ENCODE measurements at regions not wholly inside any gene's neighbourhood (a gene's known extent, or its start where the extent isn't known, plus 50 kb on each side); places are given as distances from the start of the nearest gene placed in this dataset.

- H3K27ac Mint-ChIP-seq = no peak overlapping the region
- no peak for DNase-seq (ENCODE audit: low spot score in 2 of 2)
- no peaks in the 10 kb centered on the region for H3K36me3 Mint-ChIP-seq
- ATAC-seq = no peak
- H3K9me3 Mint-ChIP-seq = peaks cover 5 to 10% of the 10 kb centered on the region in 2 donors
Measured at GRCh38 chr13:70384156-70384555, 275.9 kb upstream of the KLHL1 start.

GRCh38 chr13:70380809-70381208, 272.6 kb upstream of the KLHL1 start:
- DNase-seq (ENCODE audit: low spot score in 2 of 2) (no peak), ATAC-seq (no peak)

DNA sequence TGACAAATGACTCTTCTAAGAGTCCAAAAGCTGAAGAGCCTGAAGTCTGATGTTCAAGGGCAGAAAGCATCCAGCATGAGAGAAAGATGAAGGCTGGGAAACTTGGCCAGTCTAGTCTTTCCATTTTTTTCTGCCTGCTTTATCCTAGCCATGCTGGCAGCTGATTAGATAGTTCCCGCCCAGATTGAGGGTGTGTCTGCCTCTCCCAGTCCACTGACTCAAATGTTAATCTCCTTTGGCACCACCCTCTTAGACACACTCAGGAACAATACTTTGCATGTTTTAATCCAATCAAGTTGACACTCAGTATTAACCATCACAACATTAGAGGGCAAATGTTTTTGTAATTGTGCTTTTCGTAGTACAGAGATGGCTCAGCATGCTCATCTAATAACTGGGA, 267.5 kb upstream of the KLHL1 start:
- H3K27ac Mint-ChIP-seq = no peak overlapping the region
- H3K36me3 Mint-ChIP-seq = no peaks in the 10 kb centered on the region
- peaks cover 5 to 14% of the 10 kb centered on the region in 2 donors for H3K9me3 Mint-ChIP-seq
- DNase-seq (ENCODE audit: low spot score in 2 of 2) (no peak), ATAC-seq (no peak)

More at GRCh38 chr13:70380809-70381208, 272.6 kb upstream of the KLHL1 start:
- Mint-ChIP-seq H3K27ac (no peak overlapping the region), H3K9me3 (peaks cover 5 to 12% of the 10 kb centered on the region in 2 donors), H3K36me3 (no peaks in the 10 kb centered on the region)

DNA sequence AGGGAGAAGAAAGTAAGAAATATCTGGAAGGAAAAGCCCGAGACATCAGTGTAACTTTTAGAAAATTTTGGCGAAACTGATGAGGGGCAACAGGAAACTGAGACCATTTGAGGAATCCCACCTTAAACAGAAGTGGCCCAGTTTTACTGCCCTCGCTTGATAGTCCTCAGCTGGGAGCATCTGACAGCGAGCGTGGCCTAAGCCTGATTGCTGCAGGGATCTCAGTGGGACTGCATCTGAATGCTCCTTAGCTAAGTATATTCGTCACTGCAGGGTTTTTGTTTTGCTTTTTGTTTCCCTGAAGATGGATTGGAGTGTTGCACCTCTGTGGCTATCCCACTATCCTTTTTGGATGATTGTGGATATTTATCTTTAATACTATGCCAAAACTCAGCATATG, 262.7 kb upstream of the KLHL1 start:
- Mint-ChIP-seq H3K36me3 (no peaks in the 10 kb centered on the region), H3K9me3 (peaks cover 2 to 6% of the 10 kb centered on the region in 2 donors), H3K27ac (no peak overlapping the region)
- DNase-seq (ENCODE audit: low spot score in 2 of 2) (no peak), ATAC-seq (no peak)

- DNase-seq (ENCODE audit: low spot score in 2 of 2) (no peak), ATAC-seq (no peak)
- H3K27ac Mint-ChIP-seq = no peak overlapping the region
- peaks cover 9 to 15% of the 10 kb centered on the region in 2 donors for H3K9me3 Mint-ChIP-seq
- H3K36me3 Mint-ChIP-seq = no peaks in the 10 kb centered on the region
Measured at GRCh38 chr13:70366720-70367119, 258.5 kb upstream of the KLHL1 start.

DNA sequence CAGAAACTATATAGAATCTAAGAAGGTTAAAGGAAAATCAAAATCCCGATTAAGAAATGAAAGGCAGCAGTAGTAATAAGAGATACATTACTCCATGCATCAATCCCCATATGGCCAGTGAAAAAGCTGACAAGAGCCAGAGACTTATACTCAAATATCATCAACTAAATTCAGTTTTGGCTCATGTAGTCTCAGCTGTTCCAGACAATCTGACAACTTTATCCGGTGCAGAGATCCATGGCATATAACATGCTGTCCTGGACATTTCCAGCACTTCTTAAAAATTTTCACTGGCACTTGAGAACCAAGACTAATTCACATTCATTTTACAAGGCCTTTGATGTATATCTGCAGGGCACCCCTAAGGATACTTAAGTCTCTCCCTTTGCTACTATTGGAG, 255.7 kb upstream of the KLHL1 start:
- DNase-seq (ENCODE audit: low spot score in 2 of 2) (no peak), ATAC-seq (no peak)
- H3K36me3 Mint-ChIP-seq = no peaks in the 10 kb centered on the region
- H3K9me3 Mint-ChIP-seq = peaks cover 10 to 15% of the 10 kb centered on the region in 2 donors
- no peak overlapping the region for H3K27ac Mint-ChIP-seq

DNA sequence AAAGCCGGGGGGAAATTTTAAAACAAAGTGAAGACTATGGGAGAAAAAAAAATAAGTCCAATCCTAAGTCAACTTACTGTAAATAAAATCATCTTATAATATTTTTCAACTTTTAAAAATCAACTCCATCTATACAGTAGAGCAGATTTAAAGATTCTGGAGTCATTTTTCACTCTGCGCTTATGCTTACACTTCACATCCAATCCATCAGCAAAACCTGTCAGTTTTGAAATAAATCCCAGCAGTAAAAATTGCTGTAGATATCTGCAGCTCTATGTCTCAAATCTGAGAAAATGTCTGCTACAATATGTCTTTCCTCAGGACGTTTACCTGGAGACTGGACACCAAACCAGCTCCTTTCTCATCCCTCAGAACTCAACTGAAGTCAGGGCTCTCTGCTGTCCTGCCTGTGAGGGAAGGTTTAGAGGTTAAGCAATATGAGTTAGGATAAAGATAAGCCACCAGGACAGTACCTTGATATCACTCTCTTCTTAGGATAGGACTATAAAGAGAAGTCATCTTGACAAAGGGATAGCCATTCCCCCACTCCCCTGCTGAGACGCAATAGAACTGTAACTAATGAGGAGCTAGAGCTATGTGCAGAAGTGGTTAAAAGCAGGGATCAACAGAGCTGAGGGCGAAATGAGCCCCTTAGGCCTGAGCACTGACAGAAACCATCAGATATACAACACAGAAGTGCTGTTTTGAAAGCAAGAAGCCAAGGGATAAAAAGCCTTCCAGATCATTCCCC, 254.7 kb upstream of the KLHL1 start:
- peaks cover 15 to 16% of the 10 kb centered on the region in 2 donors for H3K9me3 Mint-ChIP-seq
- no peak overlapping the region for H3K27ac Mint-ChIP-seq
- no peak for ATAC-seq
- DNase-seq (ENCODE audit: low spot score in 2 of 2) = no peak
- H3K36me3 Mint-ChIP-seq = no peaks in the 10 kb centered on the region

GRCh38 chr13:70357031-70357430, 248.8 kb upstream of the KLHL1 start:
- ATAC-seq = no peak
- DNase-seq (ENCODE audit: low spot score in 2 of 2) = no peak
- Mint-ChIP-seq H3K27ac (no peak overlapping the region), H3K36me3 (no peaks in the 10 kb centered on the region), H3K9me3 (peaks cover 6 to 7% of the 10 kb centered on the region in 2 donors)

- H3K27ac Mint-ChIP-seq = no peak overlapping the region
- peaks cover 0 to 14% of the 10 kb centered on the region in 2 donors for H3K9me3 Mint-ChIP-seq
- ATAC-seq (no peak), DNase-seq (ENCODE audit: low spot score in 2 of 2) (no peak)
- H3K36me3 Mint-ChIP-seq = no peaks in the 10 kb centered on the region
Measured at GRCh38 chr13:70353096-70353495, 244.8 kb upstream of the KLHL1 start.

DNA sequence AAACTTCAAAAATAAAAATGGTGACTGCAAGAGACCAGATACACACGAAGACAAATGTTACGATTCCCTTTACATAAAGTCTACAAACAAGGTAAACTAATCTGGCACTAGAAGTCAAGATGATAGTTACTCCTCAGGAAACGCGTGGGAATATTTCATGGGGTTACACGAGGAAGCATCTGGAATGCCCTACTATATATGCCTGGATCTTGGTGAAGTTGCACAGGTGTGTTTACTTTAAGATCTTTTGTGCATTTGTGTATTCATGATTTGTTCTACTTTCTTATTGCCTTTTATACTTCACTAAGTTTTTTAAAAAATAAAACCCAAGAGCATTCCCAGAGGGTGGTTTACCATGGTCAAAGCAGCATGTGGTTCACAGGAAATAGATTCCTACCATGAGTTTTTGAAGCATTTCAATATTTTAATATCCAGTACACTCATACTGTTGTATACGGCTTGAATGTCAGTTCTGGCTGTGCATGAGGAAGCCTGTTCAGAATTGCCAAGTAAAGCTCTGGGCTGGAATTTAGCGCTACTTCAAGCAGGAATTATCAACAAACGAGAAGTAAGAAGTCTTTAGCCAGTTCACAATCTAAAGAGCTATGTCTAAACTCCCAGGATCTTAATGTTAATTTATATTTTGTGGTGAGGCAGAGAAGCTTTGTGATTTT, 239.8 kb upstream of the KLHL1 start:
- no peak overlapping the region for H3K27ac Mint-ChIP-seq
- ATAC-seq (no peak), DNase-seq (ENCODE audit: low spot score in 2 of 2) (no peak)
- H3K9me3 Mint-ChIP-seq = peaks cover 5 to 18% of the 10 kb centered on the region in 2 donors
- H3K36me3 Mint-ChIP-seq = peaks cover 0 to 5% of the 10 kb centered on the region in 2 donors

GRCh38 chr13:70339738-70340137, 231.5 kb upstream of the KLHL1 start:
- DNase-seq (ENCODE audit: low spot score in 2 of 2) (no peak), ATAC-seq (no peak)
- Mint-ChIP-seq H3K36me3 (no peaks in the 10 kb centered on the region), H3K9me3 (peaks cover 4 to 15% of the 10 kb centered on the region in 2 donors), H3K27ac (no peak overlapping the region)

DNA sequence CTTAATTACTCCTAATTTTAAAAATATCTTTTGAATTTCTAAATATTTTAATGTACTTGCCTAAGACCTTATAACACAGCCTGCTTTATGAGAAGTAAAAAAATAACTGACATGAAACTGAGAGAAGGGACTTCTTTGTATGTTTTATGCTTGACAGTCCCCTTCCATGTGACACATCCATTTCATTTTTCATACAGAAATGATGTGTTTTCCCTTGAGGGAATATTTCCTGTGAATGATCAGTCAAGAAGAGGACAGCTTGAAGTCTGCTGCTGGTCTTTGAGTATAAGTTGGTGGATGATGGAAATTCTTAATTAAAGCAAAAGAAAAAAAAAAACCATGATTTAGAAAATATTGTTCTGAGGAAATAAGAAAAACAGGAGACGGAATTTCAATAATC, 230.4 kb upstream of the KLHL1 start:
- Mint-ChIP-seq H3K36me3 (no peaks in the 10 kb centered on the region), H3K9me3 (peaks cover 4 to 15% of the 10 kb centered on the region in 2 donors), H3K27ac (no peak overlapping the region)
- no peak for DNase-seq (ENCODE audit: low spot score in 2 of 2)
- ATAC-seq = no peak

DNA sequence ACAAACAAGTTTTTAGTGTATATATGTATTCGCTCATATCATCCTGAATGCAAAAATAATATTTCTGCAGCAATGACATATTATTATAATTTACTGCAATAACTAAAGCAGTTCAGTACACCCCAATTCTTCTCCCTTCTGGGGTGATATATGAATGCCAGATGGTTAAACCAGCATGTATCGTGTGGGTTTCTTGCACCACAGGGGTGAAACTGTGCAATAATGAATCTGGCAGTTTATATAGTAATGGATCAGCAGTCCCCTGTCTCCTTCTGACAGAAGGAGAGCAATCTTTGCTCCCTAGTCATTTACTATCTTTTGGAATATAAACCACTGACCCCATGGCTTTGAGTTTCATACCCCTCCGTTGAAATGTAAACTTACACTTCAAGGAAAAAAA, 228.6 kb upstream of the KLHL1 start:
- H3K27ac Mint-ChIP-seq = no peak overlapping the region
- ATAC-seq (no peak), DNase-seq (ENCODE audit: low spot score in 2 of 2) (no peak)
- peaks cover 8 to 15% of the 10 kb centered on the region in 2 donors for H3K9me3 Mint-ChIP-seq
- no peaks in the 10 kb centered on the region for H3K36me3 Mint-ChIP-seq

GRCh38 chr13:70333752-70334151, 225.5 kb upstream of the KLHL1 start:
- DNase-seq (ENCODE audit: low spot score in 2 of 2) (no peak), ATAC-seq (no peak)
- no peak overlapping the region for H3K27ac Mint-ChIP-seq
- H3K9me3 Mint-ChIP-seq = peaks cover 13 to 19% of the 10 kb centered on the region in 2 donors
- peaks cover 0 to 5% of the 10 kb centered on the region in 2 donors for H3K36me3 Mint-ChIP-seq

DNA sequence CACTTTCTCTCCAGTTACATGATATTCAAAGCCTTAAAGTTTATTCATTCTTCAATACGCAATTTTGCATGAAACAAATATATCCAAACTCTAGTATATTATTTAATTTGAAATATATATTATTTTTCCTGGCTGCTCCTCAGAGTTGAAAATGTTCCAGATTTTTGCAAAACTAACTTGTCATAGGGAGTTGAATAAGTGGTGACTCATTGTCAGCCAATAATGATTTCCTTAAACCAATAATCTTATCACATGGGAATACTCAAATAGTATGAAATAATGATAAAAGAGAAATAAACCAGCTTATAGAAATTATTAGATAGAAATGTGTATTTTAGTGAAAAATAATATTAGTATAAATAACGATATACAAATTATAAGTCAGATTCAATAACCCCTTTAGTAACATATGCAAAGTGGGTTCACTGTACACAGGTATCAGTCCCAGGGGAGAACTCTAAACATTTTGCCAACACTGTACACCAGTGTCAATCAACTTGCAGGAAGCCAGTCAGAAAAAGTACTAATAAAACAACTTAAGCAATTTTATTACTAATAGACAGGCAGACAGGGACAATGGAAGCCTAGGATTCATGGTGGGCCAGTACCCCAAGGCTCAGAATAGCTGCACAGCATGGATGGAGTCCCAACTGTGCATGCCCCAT, 222.6 kb upstream of the KLHL1 start:
- H3K36me3 Mint-ChIP-seq = peaks cover 0 to 5% of the 10 kb centered on the region in 2 donors
- no peak for DNase-seq (ENCODE audit: low spot score in 2 of 2)

DNA sequence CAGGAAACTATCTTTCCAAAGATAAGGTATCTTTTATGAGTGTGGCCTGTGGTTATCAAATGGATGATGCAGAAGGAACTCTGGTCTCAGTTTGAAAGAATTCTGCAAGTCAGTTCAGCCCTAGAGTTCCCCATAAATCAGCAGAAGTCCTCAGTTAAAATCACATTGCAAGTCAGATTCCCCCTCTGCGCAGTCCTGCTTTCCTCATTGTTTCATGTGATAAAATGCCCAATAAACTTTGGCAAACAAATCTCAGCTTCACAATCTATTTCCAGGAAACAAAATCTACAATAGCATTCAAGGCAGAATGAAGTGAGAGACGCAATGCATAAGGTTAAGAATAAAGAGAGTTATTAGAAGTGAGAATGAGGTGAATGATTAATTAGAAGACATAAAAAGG, 216.3 kb upstream of the KLHL1 start:
- no peak for ATAC-seq
- peaks cover 12 to 18% of the 10 kb centered on the region in 2 donors for H3K9me3 Mint-ChIP-seq
- H3K36me3 Mint-ChIP-seq = peaks cover 0 to 5% of the 10 kb centered on the region in 2 donors
- no peak for DNase-seq (ENCODE audit: low spot score in 2 of 2)
- H3K27ac Mint-ChIP-seq = no peak overlapping the region

More for the DNA sequence above, 222.6 kb upstream of the KLHL1 start:
- Mint-ChIP-seq H3K27ac (no peak overlapping the region), H3K9me3 (peaks cover 11 to 14% of the 10 kb centered on the region in 2 donors)
- no peak for ATAC-seq

DNA sequence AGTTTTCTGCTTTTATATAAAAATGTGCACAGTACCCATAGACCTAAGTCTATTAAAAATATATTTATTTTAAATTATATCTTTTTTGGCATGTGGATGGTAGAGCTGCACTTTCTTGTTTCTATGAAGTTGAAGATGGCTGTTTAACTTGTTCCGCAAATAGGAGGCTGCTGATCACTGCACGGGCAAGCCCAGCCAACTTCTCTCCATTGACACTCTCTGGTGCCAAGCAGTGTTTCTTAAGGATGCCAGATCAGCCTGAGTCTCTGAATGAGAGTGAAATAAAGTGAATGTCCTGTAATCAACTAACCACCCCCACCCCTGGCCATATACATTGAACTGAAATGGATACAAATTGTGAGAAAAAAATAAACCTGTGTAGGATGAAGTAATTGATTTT, 202.9 kb upstream of the KLHL1 start:
- DNase-seq (ENCODE audit: low spot score in 2 of 2) (no peak), ATAC-seq (no peak)
- no peaks in the 10 kb centered on the region for H3K36me3 Mint-ChIP-seq
- no peaks in the 10 kb centered on the region for H3K9me3 Mint-ChIP-seq
- no peak overlapping the region for H3K27ac Mint-ChIP-seq
